HCT116 (cell line): ENCODE measurements at regions not wholly inside any gene's neighbourhood (a gene's known extent, or its start where the extent isn't known, plus 50 kb on each side); places are given as distances from the start of the nearest gene placed in this dataset.
A peak's percentile ranks its signal among the peaks of the same experiment; 100 is the strongest.

Experiments used
- ATAC-seq: fragments of 200-7000 bp; cut with Tn5 transposase; 2 replicates; pipeline ENCODE4 v1.9.1; 2020; ENCODE audit warnings: mild to moderate bottlenecking, moderate library complexity
- BruUV-seq: library from RNA; stranded (reverse); fragments of 400-500 nt; replicated peaks from 2 replicates; lab custom pipeline; 2021; lab: Mats Ljungman, UMichigan
- CTCF ChIA-PET: fragments of 300-600 bp; sonication (Branson Sonifier 250); formaldehyde crosslinking; loops from one replicate; lab custom pipeline; 2021; ENCODE audit warnings: antibody characterized with exemption; lab: Charles Lee
- POLR2A ChIA-PET: fragments of 300-600, 350-600 bp; sonication (Branson Sonifier 250); formaldehyde crosslinking; loops from one replicate; lab custom pipeline; 2021; ENCODE audit warnings: antibody characterized with exemption; lab: Charles Lee
- RAD21 ChIA-PET, 2 experiments: fragments of 300-600 bp; sonication (Branson Sonifier 250); formaldehyde crosslinking; loops; one replicate each; lab custom pipeline; 2023; ENCODE audit warnings: low total read pairs in 2 of 2; ENCODE audit not compliant: uncharacterized antibody in 2 of 2, unreplicated experiment in 2 of 2, low non-redundant PET in 1 of 2; lab: Charles Lee
- DNase-seq: peaks from one replicate; pipeline ENCODE4 v3.0.0-alpha.2; 2010; ENCODE audit warnings: low read depth, low spot score
- H2AFZ ChIP-seq: fragments of 200-600 bp; shearing (Covaris generic), sonication (generic); 2 replicates; pipeline ENCODE4 v1.6.1; 2017; ENCODE audit warnings: low read depth, mixed run types, mixed read lengths, antibody characterized with exemption, low read length; ENCODE audit not compliant: poor library complexity, severe bottlenecking
- H3K27ac ChIP-seq: 2 replicates; pipeline ENCODE4 v1.5.1; 2012; ENCODE audit warnings: low read depth, low read length
- H3K27me3 ChIP-seq: fragments of 200-600 bp; sonication (generic); 2 replicates; pipeline ENCODE4 v1.6.1; 2016; ENCODE audit warnings: mixed run types, low read length, mixed read lengths; ENCODE audit not compliant: insufficient read depth
- H3K36me3 ChIP-seq, 2 experiments: fragments of 200-500 bp in 1 of 2; fragments of 200-600 bp in 1 of 2; sonication (Bioruptor generic) in 1 of 2; sonication (generic) in 1 of 2; 2 replicates each; pipeline versions ENCODE4 v1.5.1 to v1.6.1; 2014 to 2016; ENCODE audit warnings: low read length in 2 of 2, inconsistent platforms in 1 of 2, mixed read lengths in 1 of 2, mixed run types in 1 of 2; ENCODE audit not compliant: insufficient read depth in 2 of 2, control insufficient read depth in 1 of 2
- H3K4me1 ChIP-seq, 2 experiments: fragments of 200-600 bp in 1 of 2; sonication (generic) in 1 of 2; 2 replicates each; pipeline versions ENCODE4 v1.5.1 to v1.6.1; 2012 to 2017; ENCODE audit warnings: low read length in 2 of 2, inconsistent platforms in 1 of 2, mild to moderate bottlenecking in 1 of 2, mixed read lengths in 1 of 2, mixed run types in 1 of 2, moderate library complexity in 1 of 2; ENCODE audit not compliant: insufficient read depth in 2 of 2, control insufficient read depth in 1 of 2
- H3K4me2 ChIP-seq: fragments of 200-600 bp; sonication (generic); 2 replicates; pipeline ENCODE4 v1.6.1; 2017; ENCODE audit warnings: mixed run types, low read length, mixed read lengths
- H3K4me3 ChIP-seq, 2 experiments: fragments of 200-600 bp in 1 of 2; sonication (generic) in 1 of 2; replicated peaks in 1 of 2; 2 replicates each; pipeline ENCODE4 v1.5.1; 2011 to 2016; ENCODE audit warnings: low read length in 2 of 2, control low read depth in 1 of 2, low read depth in 1 of 2, mild to moderate bottlenecking in 1 of 2, mixed read lengths in 1 of 2, mixed run types in 1 of 2
- H3K79me2 ChIP-seq: fragments of 200-600 bp; sonication (generic); 2 replicates; pipeline ENCODE4 v1.6.1; 2017; ENCODE audit warnings: mild to moderate bottlenecking, mixed run types, low read length, moderate library complexity, mixed read lengths; ENCODE audit not compliant: insufficient read depth
- H3K9ac ChIP-seq: fragments of 200-600 bp; sonication (generic); 2 replicates; pipeline ENCODE4 v1.6.1; 2016; ENCODE audit warnings: low read length, mixed read lengths
- H3K9me2 ChIP-seq: fragments of 200-600 bp; sonication (generic), shearing (Covaris generic); 2 replicates; pipeline ENCODE4 v1.6.1; 2017; ENCODE audit warnings: mixed run types, mild to moderate bottlenecking, moderate library complexity; ENCODE audit not compliant: insufficient read depth
- H3K9me3 ChIP-seq, 2 experiments: fragments of 200-500 bp in 1 of 2; fragments of 200-600 bp in 1 of 2; sonication (Bioruptor generic) in 1 of 2; sonication (generic) in 1 of 2; 2 replicates each; pipeline ENCODE4 v1.6.1; 2014 to 2017; ENCODE audit warnings: low read length in 2 of 2, mixed read lengths in 2 of 2, inconsistent platforms in 1 of 2, low read depth in 1 of 2, mild to moderate bottlenecking in 1 of 2, mixed run types in 1 of 2, moderate library complexity in 1 of 2; ENCODE audit not compliant: control insufficient read depth in 1 of 2, insufficient read depth in 1 of 2
- H4K20me1 ChIP-seq: fragments of 200-600 bp; sonication (generic), shearing (Covaris generic); 2 replicates; pipeline ENCODE4 v1.6.1; 2017; ENCODE audit warnings: mixed run types, mild to moderate bottlenecking, moderate library complexity; ENCODE audit not compliant: insufficient read depth
- ATF3 ChIP-seq: IDR thresholded peaks from 2 replicates; pipeline ENCODE4 v1.6.1; 2012
- CBX3 ChIP-seq: IDR thresholded peaks from 2 replicates; pipeline ENCODE4 v1.6.1; 2012; ENCODE audit warnings: low read depth
- CTCF ChIP-seq, 3 experiments: fragments of 200-600 bp in 1 of 3; sonication (generic) in 1 of 3; IDR thresholded peaks in 2 of 3; conservative IDR thresholded peaks in 1 of 3; 2 replicates each; pipeline ENCODE4 v1.5.1; 2012 to 2017; ENCODE audit warnings: low read depth in 2 of 3, low read length in 2 of 3, antibody characterized with exemption in 1 of 3, borderline replicate concordance in 1 of 3, control low read depth in 1 of 3, mild to moderate bottlenecking in 1 of 3, mixed read lengths in 1 of 3, mixed run types in 1 of 3, moderate library complexity in 1 of 3; ENCODE audit not compliant: insufficient read depth in 1 of 3
- EZH2phosphoT487 ChIP-seq: fragments of 200-600 bp; IDR thresholded peaks from 2 replicates; pipeline ENCODE4 v1.6.1; 2018; ENCODE audit warnings: antibody characterized with exemption, borderline replicate concordance
- FOSL1 ChIP-seq: IDR thresholded peaks from 2 replicates; pipeline ENCODE4 v1.6.1; 2012; ENCODE audit warnings: low read depth
- POLR2A ChIP-seq: IDR thresholded peaks from 2 replicates; pipeline ENCODE4 v1.7.0; 2011; ENCODE audit warnings: borderline replicate concordance; ENCODE audit not compliant: insufficient read depth, insufficient read length; ENCODE audit errors: extremely low read depth
- SP1 ChIP-seq: IDR thresholded peaks from 2 replicates; pipeline ENCODE4 v1.6.1; 2012; ENCODE audit warnings: low read depth
- SRF ChIP-seq: IDR thresholded peaks from 2 replicates; pipeline ENCODE4 v1.6.1; 2012; ENCODE audit warnings: low read depth
- TCF7L2 ChIP-seq: IDR thresholded peaks from 2 replicates; pipeline ENCODE4 v1.7.0; 2011; ENCODE audit warnings: borderline replicate concordance, inconsistent platforms; ENCODE audit not compliant: insufficient read depth, insufficient read length; ENCODE audit errors: extremely low read depth
- ZFX ChIP-seq: fragments of 450-650 bp; IDR thresholded peaks from 2 replicates; pipeline ENCODE4 v1.6.1; 2017
- intact Hi-C: fragments of 100-400 bp; cut with micrococcal nuclease; formaldehyde crosslinking; loops from 2 replicates; pipeline ENCODE4 v1.10.0; 2022
- TF ChIP-seq, protein P1 (sequence below): IDR thresholded peaks from 2 replicates; pipeline ENCODE4 v1.6.1; 2011; ENCODE audit warnings: mild to moderate bottlenecking, low read length, moderate library complexity; ENCODE audit not compliant: insufficient replicate concordance; ENCODE audit errors: extremely low read depth

GRCh38 chr2:225108805-225109204 lies 66.5 kb upstream of the DOCK10 start (continued):
- TF ChIP-seq TCF7L2 (no peak), ATF3 (no peak)
- TF ChIP-seq, all 23 proteins: peak for 0

GRCh38 chr2:225104971-225105370 lies 62.7 kb upstream of the DOCK10 start:
- no peak for TF ChIP-seq CTCF (IDR thresholded peaks at IDR 0.05 in 2 of 3, conservative IDR thresholded peaks at IDR 0.05 in 1 of 3; ENCODE audit: borderline replicate concordance in 1 of 3, insufficient read depth in 1 of 3, low read depth in 2 of 3, low read length in 2 of 3)
- peak; percentile 52; the same call in 1 of the 2 replicates for TF ChIP-seq FOSL1
- BruUV-seq = no TSS peak
- ChIA-PET POLR2A (no interaction called here), CTCF (no interaction called here), RAD21 (no interaction called here)
- Histone ChIP-seq H3K9ac (no peak overlapping the region), H2AFZ (peak overlapping the region; percentile 96), H3K4me2 (peak overlapping the region; percentile 41), H3K4me3 (no peak overlapping the region), H3K36me3 (no peaks in the 10 kb centered on the region), H3K79me2 (no peaks in the 10 kb centered on the region), H3K4me1 (peaks cover 19 to 44% of the 10 kb centered on the region in 2 experiments), H3K27me3 (no peaks in the 10 kb centered on the region), H3K9me2 (no peaks in the 10 kb centered on the region), H4K20me1 (no peaks in the 10 kb centered on the region), H3K27ac (no peak overlapping the region), H3K9me3 (no peaks in the 10 kb centered on the region)
- intact Hi-C loops = no loop called here
- peak; percentile 67 for ATAC-seq
- DNase-seq = peak; percentile 26

DNA sequence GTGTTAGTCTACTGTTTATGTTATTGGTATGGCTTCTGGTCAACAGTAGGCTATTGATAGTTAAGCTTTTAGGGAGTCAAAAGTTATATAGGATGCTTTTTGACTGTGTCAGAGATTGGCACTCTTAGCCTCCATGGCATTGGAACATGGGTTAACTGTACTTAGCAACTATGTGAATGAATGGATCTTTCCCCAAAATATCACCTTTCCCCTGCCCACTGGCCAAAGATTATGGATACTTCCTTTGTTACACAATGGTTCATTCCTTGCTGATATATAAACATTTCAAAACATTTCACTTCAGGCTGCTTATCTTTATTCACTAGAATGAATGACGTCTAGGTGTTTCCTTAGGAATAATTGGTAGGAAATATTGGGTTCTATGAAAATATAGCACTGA lies 62.1 kb upstream of the DOCK10 start:
- BruUV-seq = no TSS peak
- Histone ChIP-seq H3K27me3 (no peaks in the 10 kb centered on the region), H3K9me2 (no peaks in the 10 kb centered on the region), H3K79me2 (no peaks in the 10 kb centered on the region), H3K9ac (no peak overlapping the region), H3K4me1 (peaks cover 19 to 47% of the 10 kb centered on the region in 2 experiments), H2AFZ (peak overlapping the region; percentile 96), H3K4me3 (no peak overlapping the region), H3K27ac (no peak overlapping the region), H4K20me1 (no peaks in the 10 kb centered on the region), H3K4me2 (peak overlapping the region; percentile 41), H3K36me3 (no peaks in the 10 kb centered on the region), H3K9me3 (no peaks in the 10 kb centered on the region)
- intact Hi-C loops = no loop called here
- DNase-seq (no peak), ATAC-seq (no peak)
- POLR2A ChIA-PET = no interaction called here
- CTCF ChIA-PET = no interaction called here
- RAD21 ChIA-PET = no interaction called here
- TF ChIP-seq EZH2phosphoT487 (no peak), CTCF (IDR thresholded peaks at IDR 0.05 in 2 of 3, conservative IDR thresholded peaks at IDR 0.05 in 1 of 3; ENCODE audit: borderline replicate concordance in 1 of 3, insufficient read depth in 1 of 3, low read depth in 2 of 3, low read length in 2 of 3) (no peak), SP1 (no peak), ZFX (no peak), POLR2A (no peak), CBX3 (no peak), SRF (no peak), ATF3 (no peak)
- TF ChIP-seq, protein P1, sequence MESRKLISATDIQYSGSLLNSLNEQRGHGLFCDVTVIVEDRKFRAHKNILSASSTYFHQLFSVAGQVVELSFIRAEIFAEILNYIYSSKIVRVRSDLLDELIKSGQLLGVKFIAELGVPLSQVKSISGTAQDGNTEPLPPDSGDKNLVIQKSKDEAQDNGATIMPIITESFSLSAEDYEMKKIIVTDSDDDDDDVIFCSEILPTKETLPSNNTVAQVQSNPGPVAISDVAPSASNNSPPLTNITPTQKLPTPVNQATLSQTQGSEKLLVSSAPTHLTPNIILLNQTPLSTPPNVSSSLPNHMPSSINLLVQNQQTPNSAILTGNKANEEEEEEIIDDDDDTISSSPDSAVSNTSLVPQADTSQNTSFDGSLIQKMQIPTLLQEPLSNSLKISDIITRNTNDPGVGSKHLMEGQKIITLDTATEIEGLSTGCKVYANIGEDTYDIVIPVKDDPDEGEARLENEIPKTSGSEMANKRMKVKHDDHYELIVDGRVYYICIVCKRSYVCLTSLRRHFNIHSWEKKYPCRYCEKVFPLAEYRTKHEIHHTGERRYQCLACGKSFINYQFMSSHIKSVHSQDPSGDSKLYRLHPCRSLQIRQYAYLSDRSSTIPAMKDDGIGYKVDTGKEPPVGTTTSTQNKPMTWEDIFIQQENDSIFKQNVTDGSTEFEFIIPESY = no peak
